ENCODE measurements at regions not wholly inside any gene's neighbourhood (a gene's known extent, or its start where the extent isn't known, plus 50 kb on each side); places are given as distances from the start of the nearest gene placed in this dataset.
A peak's percentile ranks its signal among the peaks of the same experiment; 100 is the strongest.

GRCh38 chrX:14124562-14124961 lies 94.9 kb upstream of the GEMIN8 start:
- TF ChIP-seq NKRF (conservative IDR thresholded peaks at IDR 0.05): no peak
- in situ Hi-C loops (cut with MboI) (no loop called here), intact Hi-C loops (cut with micrococcal nuclease; ENCODE audit: unreplicated experiment) (no loop called here)
- H3K27me3 ChIP-seq (replicated peaks in 1 of 2; ENCODE audit: control insufficient read depth in 2 of 2, insufficient read depth in 2 of 2, low read length in 1 of 2): no peaks in the 10 kb centered on the region
- DNase-seq (ENCODE audit: low read depth, low spot score) (no peak), ATAC-seq (no peak), FAIRE-seq (no peak)
- no peaks in the 10 kb centered on the region for H4K20me1 ChIP-seq (ENCODE audit: control insufficient read depth, insufficient read depth)
- ChIA-PET RAD21 (ENCODE audit: unreplicated experiment) (no interaction called here), SMC1A (ENCODE audit: uncharacterized antibody, unreplicated experiment) (no interaction called here), POLR2A (no interaction called here), CTCF (no interaction called here)
- no peak overlapping the region for H3K4me3 ChIP-seq
- H3K36me3 ChIP-seq (ENCODE audit: control insufficient read depth in 2 of 2, insufficient read depth in 2 of 2, low read length in 1 of 2): no peaks in the 10 kb centered on the region
- H3K9me3 ChIP-seq (replicated peaks; ENCODE audit: control insufficient read depth, insufficient read depth, low read length): no peaks in the 10 kb centered on the region
- no peak overlapping the region for H3K9ac ChIP-seq (ENCODE audit: control insufficient read depth, insufficient read depth, low read length)
- H3K27ac ChIP-seq (ENCODE audit: control insufficient read depth, insufficient read depth): no peak overlapping the region
- no peaks in the 10 kb centered on the region for H3K79me2 ChIP-seq (ENCODE audit: control insufficient read depth, insufficient read depth, low read length)
- WGBS (ENCODE audit: insufficient coverage, insufficient replicate concordance, low lambda C conversion rate, missing lambda C conversion rate): 6% methylated on average over 5 of the region's 5 CpGs
- no peak overlapping the region for H2AFZ ChIP-seq (ENCODE audit: control insufficient read depth, low read depth, low read length)
- H3K4me2 ChIP-seq (ENCODE audit: control insufficient read depth, insufficient read depth): no peak overlapping the region
- no peaks in the 10 kb centered on the region for H3K4me1 ChIP-seq (ENCODE audit: control insufficient read depth, insufficient read depth, low read length)
- BruUV-seq (replicated peaks): no TSS peak

- Histone ChIP-seq H3K79me2 (ENCODE audit: control insufficient read depth, insufficient read depth, low read length) (no peaks in the 10 kb centered on the region), H3K4me2 (ENCODE audit: control insufficient read depth, insufficient read depth) (no peak overlapping the region), H4K20me1 (ENCODE audit: control insufficient read depth, insufficient read depth) (no peaks in the 10 kb centered on the region), H3K4me1 (ENCODE audit: control insufficient read depth, insufficient read depth, low read length) (no peaks in the 10 kb centered on the region), H3K27ac (ENCODE audit: control insufficient read depth, insufficient read depth) (no peak overlapping the region), H3K9ac (ENCODE audit: control insufficient read depth, insufficient read depth, low read length) (no peak overlapping the region), H3K27me3 (replicated peaks in 1 of 2; ENCODE audit: control insufficient read depth in 2 of 2, insufficient read depth in 2 of 2, low read length in 1 of 2) (no peaks in the 10 kb centered on the region; a peak in 1 of 4 replicates), H3K9me3 (replicated peaks; ENCODE audit: control insufficient read depth, insufficient read depth, low read length) (no peaks in the 10 kb centered on the region), H2AFZ (ENCODE audit: control insufficient read depth, low read depth, low read length) (no peak overlapping the region), H3K4me3 (no peak overlapping the region), H3K36me3 (ENCODE audit: control insufficient read depth in 2 of 2, insufficient read depth in 2 of 2, low read length in 1 of 2) (no peaks in the 10 kb centered on the region)
- ChIA-PET POLR2A (no interaction called here), CTCF (interaction anchor here (1.0 to 3.1 kb wide), 3 partner anchors 601 to 1147 kb away, joined by 3 to 16 read pairs (median 4); no protein-coding TSS in a partner anchor), RAD21 (ENCODE audit: unreplicated experiment) (interaction anchor here (0.6 kb wide), 1 partner anchor 140 kb away, joined by 3 read pairs; no protein-coding TSS in a partner anchor), SMC1A (ENCODE audit: uncharacterized antibody, unreplicated experiment) (interaction anchor here (0.8 to 1.8 kb wide), 4 partner anchors 16 to 1147 kb away, joined by 3 to 7 read pairs (median 4); partner anchors contain the start of gene GLRA2)
- FAIRE-seq (peak; percentile 71), DNase-seq (ENCODE audit: low read depth, low spot score) (peak; percentile 4), ATAC-seq (peak; percentile 97)
- WGBS (ENCODE audit: insufficient coverage, insufficient replicate concordance, low lambda C conversion rate, missing lambda C conversion rate): 19% methylated on average over 13 of the region's 13 CpGs
- TF ChIP-seq BHLHE40 (IDR thresholded peaks at IDR 0.05; ENCODE audit: borderline replicate concordance in 1 of 2, low read depth in 2 of 2, low read length in 1 of 2) (peak in 1 of 2 experiments; percentile 8; a peak in 1 of 4 replicates), SMC3 (IDR thresholded peaks at IDR 0.05; ENCODE audit: borderline replicate concordance, low read length) (peak; percentile 79), POU2F2 (IDR thresholded peaks at IDR 0.05; ENCODE audit: borderline replicate concordance, low read depth, low read length) (peak; percentile 61; the same call in 1 of the 3 replicates), CTCF (IDR thresholded peaks at IDR 0.05 in 2 of 3, conservative IDR thresholded peaks at IDR 0.05 in 1 of 3; ENCODE audit: control insufficient read depth in 2 of 3, extremely low read depth in 1 of 3, insufficient read depth in 1 of 3, low read depth in 3 of 3, low read length in 3 of 3) (peak; percentile 72 to 80 (median 76)), PAX5 (IDR thresholded peaks at IDR 0.05; ENCODE audit: borderline replicate concordance, low read depth, low read length) (peak; percentile 56; the same call in 1 of the 2 replicates), FOXM1 (IDR thresholded peaks at IDR 0.05; ENCODE audit: low read depth, low read length) (no peak), RAD21 (IDR thresholded peaks at IDR 0.05; ENCODE audit: insufficient read depth, low read depth, low read length) (peak; percentile 77), STAT1 (conservative IDR thresholded peaks at IDR 0.05) (no peak)
- in situ Hi-C loops (cut with MboI): loop anchor here (10.0 kb wide), 2 partner anchors 429 to 1049 kb away; partner anchors contain the start of gene GLRA2
- intact Hi-C loops (cut with micrococcal nuclease; ENCODE audit: unreplicated experiment): loop anchor here (1.0 to 10.0 kb wide), 4 partner anchors 433 to 1148 kb away; no protein-coding TSS in a partner anchor
- no TSS peak for BruUV-seq (replicated peaks)
These were observed 66.0 kb upstream of the GEMIN8 start for GRCh38 chrX:14095702-14096101.

Data from GM12878 (cell line).